Right forelimb (tissue), 1 donor: ENCODE measurements at regions not wholly inside any gene's neighbourhood (a gene's known extent, or its start where the extent isn't known, plus 50 kb on each side); places are given as distances from the start of the nearest gene placed in this dataset.

ENCODE experiments used
- DNase-seq: peaks from one replicate; pipeline ENCODE4 v3.0.0-alpha.2; 2018

DNA sequence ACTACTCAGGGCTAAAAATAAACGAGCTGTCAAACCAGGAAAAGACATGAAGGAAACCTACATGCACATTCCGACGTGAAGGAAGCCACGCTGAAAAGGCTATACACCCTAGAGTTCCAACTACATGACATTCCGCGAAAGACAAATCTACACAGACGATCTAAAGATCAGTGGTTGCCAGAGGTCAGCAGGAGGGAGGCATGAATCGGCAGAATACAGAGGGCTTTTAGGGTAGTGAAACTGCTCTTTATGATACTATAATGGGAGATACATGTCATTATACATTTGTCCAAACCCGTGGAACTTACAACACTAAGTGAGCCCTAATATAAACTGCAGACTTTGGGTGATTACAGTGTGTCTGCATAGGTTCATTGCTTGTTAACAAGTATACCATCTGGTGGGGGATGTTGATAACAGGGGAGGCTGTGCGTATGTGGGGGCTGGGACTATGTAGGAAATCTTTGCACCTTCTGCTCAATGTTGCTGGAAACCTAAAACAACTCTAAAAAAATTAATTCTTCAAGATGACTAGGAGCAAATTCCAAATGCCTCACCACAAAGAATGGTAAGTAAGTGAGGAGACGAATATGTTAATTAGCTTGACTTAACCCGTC, 132.2 kb upstream of the CDH4 start:
- DNase-seq = no peak

DNA sequence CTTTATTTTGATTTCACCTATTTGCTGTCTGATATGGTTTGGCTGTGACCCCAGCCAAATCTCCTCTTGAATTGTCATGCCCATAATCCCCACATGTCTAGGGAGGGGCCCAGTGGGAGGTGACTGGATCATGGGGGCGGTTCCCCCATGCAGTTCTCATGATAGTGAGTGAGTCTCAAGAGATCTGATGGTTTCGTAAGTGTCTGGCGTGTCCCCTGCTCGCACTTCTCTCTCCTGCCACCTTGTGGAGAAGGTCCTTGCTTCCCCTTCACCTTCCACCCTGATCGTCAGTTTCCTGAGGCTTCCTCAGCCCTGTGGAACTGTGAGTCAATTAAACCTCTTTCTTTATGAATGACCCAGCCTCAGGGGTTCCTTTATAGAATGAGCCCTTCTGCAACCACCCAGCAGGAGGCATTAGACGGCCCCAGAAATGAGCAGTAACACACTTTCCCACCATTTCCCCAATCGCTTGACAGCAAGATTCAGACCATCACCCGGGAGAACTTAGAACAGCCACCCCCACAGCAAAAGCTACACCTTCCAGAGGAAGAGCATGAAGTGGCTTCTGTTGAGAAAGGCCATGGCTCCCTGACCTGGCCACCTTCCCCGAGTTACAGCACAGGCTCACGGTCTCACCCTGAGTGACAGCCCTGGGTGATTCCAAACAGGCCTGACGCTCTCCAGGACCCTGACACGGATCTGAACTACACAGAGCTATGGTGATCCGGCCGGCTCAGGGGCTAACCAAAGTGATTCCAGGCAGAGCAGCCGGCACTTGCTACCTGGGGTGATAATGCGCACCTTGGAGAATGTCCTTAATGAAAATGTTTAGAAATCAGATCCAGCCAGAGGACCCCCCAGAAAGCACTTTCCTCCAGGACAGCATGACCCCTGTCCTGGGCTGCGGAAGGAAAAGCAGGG, 131.2 kb upstream of the CDH4 start:
- DNase-seq = no peak

DNA sequence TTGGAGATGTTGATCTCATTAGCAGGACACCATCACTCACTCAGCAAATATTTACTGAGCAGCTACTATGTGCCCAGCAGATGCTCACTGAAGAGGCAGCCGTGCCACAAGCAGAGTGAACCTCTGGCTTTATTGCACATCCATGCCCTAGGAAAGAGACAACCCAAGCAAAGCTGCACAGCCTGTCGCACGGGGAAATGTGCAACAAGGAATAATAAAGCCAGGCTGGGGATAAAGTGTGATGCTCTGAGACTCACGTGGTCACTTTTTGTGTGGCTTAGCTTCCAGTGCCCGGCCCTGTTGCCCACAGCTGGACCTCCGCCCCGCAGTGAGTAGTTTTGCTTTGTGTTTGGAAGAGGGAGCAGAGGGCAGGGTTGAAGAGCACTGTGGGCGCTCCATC, 130.4 kb upstream of the CDH4 start:
- no peak for DNase-seq

DNA sequence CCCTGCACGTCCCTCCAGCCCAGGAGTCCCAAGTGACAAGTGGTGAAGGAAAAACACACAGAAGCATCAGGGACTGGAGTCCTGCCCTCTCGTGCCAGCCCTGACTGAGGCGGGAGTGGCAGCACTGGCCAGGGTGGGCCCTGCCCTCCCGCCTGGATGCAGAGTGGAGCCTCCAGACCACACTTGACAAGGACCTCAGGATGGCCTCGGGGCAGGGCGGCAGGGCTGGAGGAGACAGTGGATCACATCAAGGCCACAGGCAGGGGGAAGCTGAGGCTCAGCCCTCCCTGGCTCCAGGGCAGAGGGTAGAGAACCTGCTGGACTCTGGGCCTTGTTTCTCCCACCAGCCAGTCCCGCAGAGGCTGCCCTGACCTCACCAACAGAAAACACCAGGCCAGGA, 128.8 kb upstream of the CDH4 start:
- no peak for DNase-seq

DNA sequence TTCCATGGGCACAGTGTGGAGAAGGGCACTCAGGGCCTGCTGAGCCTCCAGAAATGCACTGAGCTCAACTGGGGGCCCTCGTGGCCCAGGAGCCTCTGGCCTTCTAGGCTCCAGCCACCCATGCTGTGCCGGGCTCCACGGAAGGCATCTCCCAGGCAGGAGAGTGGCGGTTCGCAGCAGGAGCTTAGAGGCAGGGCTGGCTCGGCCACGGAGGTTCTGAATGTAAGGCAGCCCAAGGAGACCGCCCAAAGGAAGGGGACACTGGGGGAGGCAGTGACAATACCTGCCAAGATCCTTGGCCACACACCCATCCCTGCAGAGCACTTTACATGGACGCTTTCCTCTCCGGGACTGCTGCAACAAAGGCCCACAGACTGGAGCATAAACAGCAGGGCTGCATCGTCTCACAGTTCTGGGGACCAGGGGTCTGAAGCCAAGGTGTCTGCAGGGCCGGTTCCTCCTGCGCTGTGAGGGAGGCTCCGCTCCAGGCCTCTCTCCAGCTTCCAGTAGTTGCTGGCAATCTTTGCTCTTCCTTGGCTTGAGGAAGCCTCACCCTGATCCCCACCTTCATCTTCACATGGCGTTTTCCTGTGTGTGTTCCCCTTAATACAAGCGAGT, 128.2 kb upstream of the CDH4 start:
- no peak for DNase-seq

DNA sequence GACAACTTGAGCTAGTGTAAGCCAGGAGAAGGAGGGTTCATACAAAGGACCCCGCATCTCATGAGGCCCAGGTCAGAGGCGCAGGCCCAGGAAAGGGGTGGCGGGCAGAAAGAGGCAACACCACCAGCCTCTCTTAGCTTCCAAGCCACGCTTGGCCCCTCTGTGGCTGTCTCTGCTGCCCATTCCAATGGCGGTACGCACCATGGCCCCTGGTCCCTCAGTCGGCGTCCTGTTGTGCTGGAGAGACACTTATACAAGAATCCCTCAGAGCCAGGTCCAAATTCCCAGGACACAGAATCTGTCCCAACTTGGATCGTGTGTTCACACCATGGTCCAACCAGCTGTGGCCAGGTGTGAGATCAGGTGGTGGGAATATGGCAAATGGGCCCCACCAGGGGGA, 127.0 kb upstream of the CDH4 start:
- no peak for DNase-seq

DNA sequence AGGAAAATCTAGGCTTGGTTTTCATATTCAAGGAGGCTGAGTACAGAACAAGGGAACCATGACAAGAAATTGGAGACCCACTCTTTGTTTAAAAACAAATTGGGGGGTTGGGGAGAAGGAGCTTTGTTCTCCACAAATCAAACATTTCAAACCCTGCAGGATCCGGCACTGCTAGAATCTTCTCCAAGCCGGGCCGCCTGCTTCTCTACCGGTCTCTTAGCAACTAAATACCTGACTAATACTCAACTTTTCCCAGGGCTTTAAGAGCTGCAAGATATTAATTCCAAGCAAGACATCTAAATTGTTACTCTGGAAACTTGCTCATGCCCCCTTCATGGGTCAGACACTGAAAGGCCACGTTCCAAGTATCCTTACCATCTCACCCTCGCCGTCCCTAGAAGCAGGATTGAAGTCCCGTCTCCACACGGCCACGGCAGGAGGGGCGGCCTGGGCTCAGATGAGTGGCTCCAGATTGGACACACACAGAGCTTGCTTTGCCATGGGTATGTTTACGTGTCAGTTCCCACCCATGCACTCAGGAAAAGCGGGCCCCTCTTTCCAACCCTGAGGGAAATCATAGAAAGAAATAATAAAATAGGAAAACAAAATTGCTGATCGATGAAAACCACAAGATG, 126.4 kb upstream of the CDH4 start:
- no peak for DNase-seq

DNA sequence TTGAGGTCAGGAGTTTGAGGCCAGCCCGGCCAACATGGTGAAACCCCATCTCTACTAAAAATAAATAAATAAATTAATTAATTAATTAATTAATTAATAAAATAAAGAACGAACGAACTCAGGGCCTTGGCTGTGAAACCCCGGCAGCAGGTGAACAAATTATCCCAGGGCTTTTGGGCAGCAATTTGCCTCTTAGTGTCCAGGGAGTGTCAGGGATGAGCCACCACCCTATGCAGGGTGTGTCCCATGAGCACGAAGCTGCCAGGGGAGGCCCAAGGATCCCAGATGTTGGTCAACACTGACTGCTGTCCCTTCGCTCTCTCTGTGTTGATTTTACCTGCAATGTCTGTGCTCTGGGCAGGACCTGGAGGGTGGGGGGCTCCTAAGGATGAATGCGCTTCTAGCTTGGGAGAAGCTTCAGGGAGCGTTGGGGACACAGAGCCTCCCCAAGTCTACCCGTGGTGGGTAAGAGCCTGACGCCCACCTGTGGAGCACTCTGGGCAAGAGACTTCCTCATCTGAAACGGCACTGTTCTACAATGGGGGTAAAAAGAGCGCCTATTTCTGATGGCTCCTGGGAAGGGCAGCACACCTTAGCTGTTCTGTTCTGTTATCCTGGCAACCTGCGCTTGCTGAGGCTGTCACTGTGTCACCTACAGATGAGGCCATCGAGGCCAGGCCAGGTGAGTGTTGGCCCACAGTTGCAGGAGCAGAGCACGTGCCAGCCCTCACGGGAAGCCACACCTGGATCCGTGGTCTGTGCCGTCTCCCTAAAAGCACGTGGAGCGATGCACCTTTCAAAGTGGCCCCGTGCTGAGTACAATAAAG, 125.5 kb upstream of the CDH4 start:
- no peak for DNase-seq

DNA sequence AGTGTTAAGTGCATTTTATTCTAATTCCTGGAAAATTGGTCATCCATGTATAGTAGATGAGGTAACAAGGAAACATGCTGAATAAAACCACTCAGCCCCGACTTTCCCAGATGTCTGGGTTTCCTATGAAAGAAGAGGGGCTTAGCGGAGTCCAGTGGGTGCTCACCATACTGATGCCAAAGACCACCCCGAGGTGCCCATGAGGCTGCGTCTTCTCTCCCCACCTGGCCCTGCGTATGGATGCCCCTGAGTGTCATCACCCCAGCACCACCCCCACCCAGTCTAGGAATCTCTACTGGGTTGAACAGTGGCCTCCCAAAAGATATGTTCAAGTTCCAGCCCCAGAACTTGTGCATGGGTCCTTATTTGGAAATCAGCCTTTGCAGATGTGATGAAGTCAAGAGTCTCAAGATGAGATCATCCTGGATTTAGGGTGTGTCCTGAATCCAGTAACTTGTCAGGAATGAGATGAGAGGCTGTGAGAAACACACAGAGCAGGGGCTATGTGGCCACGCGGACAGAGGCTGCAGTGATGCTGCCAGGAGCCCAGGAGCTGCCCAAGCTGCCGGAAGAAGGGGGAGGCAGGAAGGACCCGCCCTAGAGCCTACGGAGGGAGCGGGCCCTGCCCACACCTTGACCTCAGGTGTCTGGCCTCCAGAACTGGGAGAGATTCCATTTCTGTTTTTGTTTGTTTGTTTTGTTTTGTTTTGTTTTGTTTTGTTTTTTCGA, 124.6 kb upstream of the CDH4 start:
- DNase-seq = no peak

DNA sequence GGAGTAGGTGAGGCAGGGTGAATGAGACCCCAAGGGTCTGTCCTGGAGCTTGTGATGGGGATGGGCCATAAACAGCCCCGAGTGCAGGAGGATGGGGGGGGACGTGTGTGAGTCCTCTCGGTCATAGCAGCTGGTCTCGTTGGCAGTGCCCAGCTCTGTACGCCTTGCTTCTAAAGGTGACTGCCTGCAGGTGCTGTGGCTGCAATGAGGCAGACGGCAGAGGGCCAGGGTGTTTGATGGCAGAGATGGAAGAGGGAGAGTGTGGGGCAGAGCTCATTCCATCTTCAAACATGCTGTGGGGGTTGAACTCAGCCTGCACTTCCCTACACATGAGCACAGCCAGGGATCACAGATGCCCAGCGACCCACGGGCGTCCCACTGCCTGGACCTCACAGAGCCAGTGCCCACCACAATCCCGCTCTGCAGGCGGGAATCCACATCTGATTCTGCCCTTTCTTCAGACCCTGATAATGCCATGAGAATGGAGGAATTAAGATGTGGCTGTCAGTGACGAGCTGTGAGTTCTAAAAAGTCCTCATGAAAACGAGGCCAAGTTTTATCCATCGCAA, 123.3 kb upstream of the CDH4 start:
- DNase-seq = no peak

DNA sequence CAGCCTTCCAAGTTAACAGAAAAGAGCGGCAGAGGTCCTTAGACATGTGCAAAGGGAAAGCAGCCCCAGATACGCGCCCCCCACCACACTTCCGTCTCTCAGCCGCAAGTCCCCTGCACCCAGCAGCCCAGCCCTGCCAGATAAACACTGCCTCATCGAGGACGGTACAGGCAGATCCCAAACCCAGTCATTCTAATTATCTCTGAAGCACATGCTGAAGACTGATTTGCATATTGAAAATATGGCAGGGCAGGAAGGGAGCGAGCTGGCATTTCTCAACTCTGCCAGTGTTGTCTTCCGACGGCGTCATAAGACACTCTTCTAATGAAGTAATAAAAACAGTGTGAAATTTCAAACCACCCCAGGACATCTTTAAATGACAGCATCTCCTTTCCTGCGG, 122.8 kb upstream of the CDH4 start:
- no peak for DNase-seq

DNA sequence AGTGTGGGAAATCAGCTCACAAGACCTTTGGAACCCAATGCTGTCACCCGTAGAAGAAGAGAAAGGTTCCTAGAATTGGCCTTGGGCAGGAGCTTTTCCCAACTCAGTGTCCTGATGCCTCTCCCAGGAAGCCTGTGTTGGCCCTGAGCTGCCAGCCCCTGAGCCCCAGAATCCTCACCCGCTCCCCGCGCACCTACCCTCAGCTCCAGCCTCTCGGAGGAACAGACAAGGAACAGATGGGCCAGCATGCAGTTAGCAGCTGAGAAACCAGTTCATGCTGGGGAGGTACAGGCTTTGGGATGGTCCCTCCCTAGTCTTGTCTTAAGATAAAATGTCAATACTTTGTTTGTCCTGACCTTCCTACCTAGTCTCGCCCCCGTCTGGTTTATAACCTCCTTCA, 121.9 kb upstream of the CDH4 start:
- DNase-seq = no peak

DNA sequence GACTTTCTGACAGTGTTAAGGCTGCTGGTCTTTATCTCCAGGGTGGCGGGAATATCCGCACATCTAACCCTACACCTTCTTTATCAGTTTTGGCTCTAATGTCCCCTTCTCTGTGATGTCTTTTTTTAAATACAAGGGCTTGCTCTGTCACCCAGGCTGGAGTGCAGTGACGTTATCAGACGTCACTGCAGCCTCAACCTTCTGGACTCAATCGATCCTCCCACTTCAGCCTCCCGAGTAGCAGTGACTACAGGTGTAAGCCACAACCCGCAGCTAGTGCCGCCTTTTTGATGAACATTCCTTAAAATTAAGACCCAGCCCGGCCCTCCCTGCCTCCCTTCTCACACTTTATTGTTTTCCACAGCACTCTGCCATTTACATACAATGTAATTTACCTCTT, 120.1 kb upstream of the CDH4 start:
- no peak for DNase-seq

DNA sequence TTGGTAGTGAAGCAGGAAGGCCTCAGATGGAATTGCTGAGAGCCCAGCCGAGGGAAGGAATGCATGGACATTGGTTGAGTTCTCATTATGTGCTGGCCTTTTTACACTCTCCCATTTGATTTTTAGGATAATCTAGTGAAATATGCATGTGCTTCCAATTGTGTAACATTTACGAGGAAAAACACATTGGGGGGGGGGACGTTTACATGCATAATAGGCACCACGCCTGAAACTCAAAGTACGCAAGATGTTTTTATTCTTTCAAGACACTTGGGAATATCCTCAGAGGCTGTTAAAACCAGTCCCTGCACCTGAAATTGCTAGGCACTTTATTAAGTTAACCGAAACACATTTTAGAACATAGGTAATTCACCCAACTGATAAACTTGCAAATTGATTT, 118.5 kb upstream of the CDH4 start:
- no peak for DNase-seq

DNA sequence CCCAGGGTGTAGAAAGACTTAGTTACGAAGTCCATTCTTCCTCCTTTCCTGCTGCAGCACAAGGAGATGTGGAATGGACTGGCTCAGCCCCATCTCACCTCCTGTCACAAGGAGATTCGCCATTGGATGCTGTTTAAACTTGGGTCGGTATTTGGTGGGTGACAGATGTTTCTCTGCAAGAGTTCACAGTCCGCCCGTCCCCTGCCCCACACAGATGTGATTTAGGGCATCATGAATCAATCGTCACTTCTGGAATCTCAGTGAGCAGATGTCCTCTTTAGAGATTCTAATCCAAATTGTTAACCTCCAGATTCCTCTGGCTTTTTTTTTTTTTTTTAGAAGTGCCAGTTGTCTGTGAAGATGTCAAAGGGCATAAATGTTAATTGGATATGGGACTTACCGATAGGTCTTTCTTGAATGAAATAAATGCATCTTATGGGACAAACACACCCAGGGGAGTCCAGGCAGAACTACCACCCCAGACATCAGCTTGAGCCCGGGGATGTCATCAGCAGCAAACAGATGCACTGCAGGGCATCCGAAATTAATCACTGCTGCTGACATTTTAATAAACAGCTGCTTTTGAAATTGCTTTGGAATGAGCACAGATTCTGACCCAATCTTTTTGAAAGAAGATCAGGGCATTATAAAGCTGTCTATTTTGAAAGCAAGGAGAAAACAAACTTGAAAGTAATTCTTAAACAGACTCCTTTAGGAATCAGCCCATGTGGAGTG, 117.6 kb upstream of the CDH4 start:
- no peak for DNase-seq

DNA sequence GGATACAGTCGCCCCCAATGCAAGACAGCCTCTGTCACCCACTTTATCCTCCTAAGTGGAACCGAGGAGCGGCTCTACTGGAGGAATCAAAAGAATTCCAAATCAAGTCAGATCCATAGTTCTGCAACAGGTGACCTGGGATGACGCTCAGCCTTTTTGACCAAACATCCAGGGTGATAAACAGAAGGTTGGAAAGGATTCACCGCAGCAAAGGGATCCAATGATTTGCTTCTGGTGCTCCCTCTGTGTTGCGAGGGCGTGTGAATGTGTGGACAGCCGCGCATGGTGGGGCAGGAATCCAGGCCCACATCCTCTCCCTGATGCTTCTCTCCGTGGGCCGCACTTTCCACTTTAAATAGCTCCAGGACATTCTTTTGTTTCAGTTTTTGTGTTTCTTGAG, 116.8 kb upstream of the CDH4 start:
- DNase-seq = no peak

DNA sequence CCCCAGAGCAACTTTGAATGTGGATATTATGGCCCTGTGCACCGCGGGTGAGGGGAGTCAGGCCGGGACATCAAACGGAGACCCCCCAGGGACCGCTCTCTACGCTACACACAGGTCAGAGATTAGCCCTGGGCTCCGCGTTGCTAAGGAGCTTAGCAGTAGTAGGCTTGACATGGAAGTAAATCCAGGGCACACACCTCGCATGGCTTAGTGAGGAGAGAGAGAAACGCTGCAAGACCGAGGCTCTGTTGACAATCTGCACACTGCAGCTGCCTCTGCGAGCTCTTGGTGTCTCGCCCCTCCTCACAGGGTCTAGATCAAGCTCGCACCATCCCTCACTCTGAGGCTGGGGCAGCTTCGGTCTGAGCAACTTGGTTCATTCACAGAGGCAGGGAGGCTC, 116.1 kb upstream of the CDH4 start:
- DNase-seq = no peak

DNA sequence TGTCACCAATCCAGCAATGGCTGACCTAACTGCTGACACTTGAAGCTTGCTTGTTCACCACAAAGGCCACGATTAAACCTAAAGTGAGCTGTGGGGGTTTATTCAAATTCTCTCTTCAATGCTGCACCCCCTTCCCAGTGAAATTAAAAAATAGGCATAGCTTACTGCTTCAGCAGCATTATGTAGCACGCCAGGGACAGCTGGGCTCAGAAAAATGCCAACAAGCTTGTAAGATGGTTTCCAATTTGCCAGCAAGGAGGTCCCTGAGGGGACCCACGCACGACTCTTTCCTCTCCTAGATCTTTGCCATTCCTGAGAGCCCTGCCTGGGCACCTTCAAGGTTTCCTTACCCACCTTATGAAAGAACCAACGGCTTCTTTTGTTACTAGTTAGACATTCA, 113.5 kb upstream of the CDH4 start:
- no peak for DNase-seq

DNA sequence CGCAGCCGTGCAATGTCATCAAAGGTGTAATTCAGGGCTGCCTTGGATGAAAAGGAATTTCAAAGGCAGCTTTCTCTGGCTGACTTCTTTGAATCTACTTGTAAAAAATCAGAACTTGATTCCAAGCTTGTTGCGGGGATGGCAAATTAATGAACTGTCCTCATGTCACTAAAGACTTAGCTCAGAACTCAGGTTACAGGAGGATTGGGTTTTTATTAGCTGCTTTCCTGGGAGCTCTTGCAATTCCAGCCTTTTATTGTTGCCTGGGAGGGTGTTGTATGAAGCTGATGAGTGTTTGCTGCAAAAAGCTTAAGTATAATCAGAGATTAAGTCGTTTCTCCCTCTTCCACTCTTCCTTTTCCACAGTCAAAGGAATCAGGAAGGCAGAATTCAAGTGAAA, 113.0 kb upstream of the CDH4 start:
- DNase-seq = no peak

DNA sequence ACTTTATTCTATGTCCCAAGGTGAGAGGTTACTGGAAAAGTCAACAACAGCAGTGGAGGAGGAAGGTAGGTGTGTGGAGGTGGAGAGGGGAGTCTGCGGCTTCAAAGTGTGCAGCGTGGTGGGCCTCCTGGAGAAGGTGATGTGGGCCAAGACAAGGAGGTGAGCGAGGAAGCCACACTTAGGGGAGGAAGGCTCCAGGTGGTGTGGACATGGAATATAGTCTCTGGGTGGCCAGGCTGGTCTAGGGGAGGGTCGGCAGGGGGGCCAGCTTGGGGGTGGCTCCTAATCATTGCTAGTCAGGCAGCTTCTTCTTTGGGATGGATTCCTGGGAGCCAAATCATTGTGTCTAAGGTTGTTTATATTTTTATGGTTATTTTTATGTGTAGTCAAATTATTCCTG, 111.5 kb upstream of the CDH4 start:
- no peak for DNase-seq

DNA sequence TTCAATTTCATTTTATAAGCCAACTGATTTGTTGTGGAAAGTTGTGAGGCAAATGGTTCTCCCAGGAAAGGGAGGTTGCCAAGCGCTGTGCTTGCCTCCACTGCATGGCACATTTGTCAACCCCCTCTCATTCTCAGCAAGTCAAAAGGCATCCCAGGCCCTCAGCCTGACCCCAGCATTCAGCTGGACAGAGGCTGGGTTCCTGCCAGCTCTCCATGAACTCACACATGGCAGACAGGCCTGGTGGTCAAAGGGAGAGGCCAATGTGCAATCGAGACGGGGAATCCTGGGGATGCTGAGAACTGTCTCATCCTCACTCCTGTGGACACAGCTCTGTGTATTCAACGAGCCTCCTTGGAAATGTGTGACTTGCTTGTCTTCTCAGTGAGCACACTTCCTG, 106.0 kb upstream of the CDH4 start:
- DNase-seq = no peak
